HL-60 (cell line): ENCODE measurements at regions not wholly inside any gene's neighbourhood (a gene's known extent, or its start where the extent isn't known, plus 50 kb on each side); places are given as distances from the start of the nearest gene placed in this dataset.

Source experiments
- DNase-seq, 2 experiments: peaks; one replicate each; pipeline ENCODE4 v3.0.0-alpha.2; 2010 to 2020; ENCODE audit warnings: low read depth in 1 of 2, low spot score in 1 of 2
- H3K27ac ChIP-seq: fragments of 250-450 bp; sonication (Bioruptor Pico); replicated peaks from 2 replicates; pipeline ENCODE4 v1.5.1; 2020; ENCODE audit warnings: mild to moderate bottlenecking, moderate library complexity
- H3K27me3 ChIP-seq: fragments of 250-450 bp; sonication (Bioruptor Pico); 2 replicates; pipeline ENCODE4 v1.5.1; 2021; ENCODE audit warnings: mild to moderate bottlenecking, moderate library complexity; ENCODE audit not compliant: insufficient read depth, poor library complexity, severe bottlenecking
- H3K4me3 ChIP-seq: replicated peaks from 2 replicates; pipeline ENCODE4 v1.5.1; 2011; ENCODE audit warnings: mild to moderate bottlenecking, control low read depth, low read length; ENCODE audit not compliant: insufficient read depth
- CTCF ChIP-seq: IDR thresholded peaks from one replicate; pipeline ENCODE4 v1.5.1; 2011; ENCODE audit warnings: low read length, control low read depth, inconsistent platforms; ENCODE audit not compliant: insufficient read depth
- GABPA ChIP-seq: IDR thresholded peaks from 2 replicates; pipeline ENCODE4 v1.6.1; 2012; ENCODE audit warnings: low read depth
- POLR2AphosphoS5 ChIP-seq: IDR thresholded peaks from 2 replicates; pipeline ENCODE4 v1.6.1; 2012; ENCODE audit warnings: low read depth
- REST ChIP-seq: IDR thresholded peaks from 2 replicates; pipeline ENCODE4 v1.6.1; 2012; ENCODE audit warnings: low read depth; ENCODE audit not compliant: insufficient replicate concordance
- SPI1 ChIP-seq: IDR thresholded peaks from 2 replicates; pipeline ENCODE4 v1.6.1; 2012; ENCODE audit warnings: low read depth, mild to moderate bottlenecking, borderline replicate concordance

GRCh38 chrX:23478561-23478960 lies 143.9 kb downstream of the PTCHD1 start:
- H3K27ac ChIP-seq, result no peak overlapping the region
- no peak overlapping the region for H3K4me3 ChIP-seq
- DNase-seq, result no peak
- no peak for TF ChIP-seq SPI1
- H3K27me3 ChIP-seq, result no peaks in the 10 kb centered on the region

GRCh38 chrX:23482561-23482960 lies 147.9 kb downstream of the PTCHD1 start:
- Histone ChIP-seq H3K4me3 (no peak overlapping the region), H3K27ac (no peak overlapping the region), H3K27me3 (no peaks in the 10 kb centered on the region)
- DNase-seq, result no peak
- TF ChIP-seq CTCF, result no peak
- no peak for TF ChIP-seq SPI1
- no peak for TF ChIP-seq GABPA
- TF ChIP-seq REST, result no peak
- TF ChIP-seq POLR2AphosphoS5, result no peak

DNA sequence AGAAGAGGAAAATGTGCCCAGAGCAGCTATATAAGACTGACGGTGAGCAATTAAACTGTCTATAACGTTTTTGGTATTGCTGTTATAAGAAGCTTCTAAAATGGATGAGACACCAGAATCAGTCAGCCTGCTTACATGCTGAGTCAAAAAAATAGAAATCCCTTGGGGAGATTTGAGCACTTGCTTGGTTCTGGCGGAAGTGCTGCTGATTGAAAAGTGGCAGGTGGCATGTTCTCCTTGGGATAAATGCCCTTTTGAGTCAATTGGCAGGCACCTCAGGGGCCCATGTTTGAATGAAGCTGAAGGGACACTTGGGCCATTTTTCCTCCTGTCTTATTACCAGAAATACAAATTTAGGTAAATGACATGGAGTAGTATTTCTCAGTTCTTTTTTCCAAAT lies 148.7 kb downstream of the PTCHD1 start:
- TF ChIP-seq CTCF, result no peak
- TF ChIP-seq SPI1, result no peak
- TF ChIP-seq POLR2AphosphoS5, result no peak
- no peak for TF ChIP-seq REST
- no peak for TF ChIP-seq GABPA
- no peak for DNase-seq
- no peak overlapping the region for H3K4me3 ChIP-seq
- H3K27me3 ChIP-seq, result no peaks in the 10 kb centered on the region
- H3K27ac ChIP-seq, result no peak overlapping the region

GRCh38 chrX:23493941-23494374 lies 159.3 kb downstream of the PTCHD1 start:
- DNase-seq, result no peak
- no peak for TF ChIP-seq REST
- TF ChIP-seq CTCF, result no peak
- TF ChIP-seq POLR2AphosphoS5, result no peak
- TF ChIP-seq GABPA, result no peak
- TF ChIP-seq SPI1, result no peak
- Histone ChIP-seq H3K4me3 (no peak overlapping the region), H3K27ac (no peak overlapping the region), H3K27me3 (no peaks in the 10 kb centered on the region)
